Endothelial cell of umbilical vein (primary cell): ENCODE measurements at regions not wholly inside any gene's neighbourhood (a gene's known extent, or its start where the extent isn't known, plus 50 kb on each side); places are given as distances from the start of the nearest gene placed in this dataset.
"Not testable (repeated sequence)": the region's sequence is repeated elsewhere in the genome, so short reads cannot be mapped to it uniquely, and the experiment has no call there.

Source experiments
- BruUV-seq: library from RNA; stranded (reverse); fragments of 400-500 nt; replicated peaks from 2 replicates; lab custom pipeline; 2021; lab: Mats Ljungman, UMichigan
- CTCF ChIA-PET: fragments of 300-600, 350-600 bp; sonication (Branson Sonifier 250); formaldehyde crosslinking; loops from one replicate; lab custom pipeline; 2021; ENCODE audit warnings: antibody characterized with exemption, inconsistent platforms; lab: Charles Lee
- POLR2A ChIA-PET: fragments of 300-600, 350-600 bp; sonication (Branson Sonifier 250); formaldehyde crosslinking; loops from one replicate; lab custom pipeline; 2021; ENCODE audit warnings: antibody characterized with exemption, inconsistent platforms; lab: Charles Lee
- DNase-seq: peaks from one replicate; pipeline ENCODE4 v3.0.0-alpha.2; 2011; ENCODE audit warnings: low read depth, low spot score
- FAIRE-seq: peaks from 2 replicates; lab custom pipeline; 2011; peaks lifted over from hg19 to GRCh38; lab: Jason Lieb, UNC
- H2AFZ ChIP-seq: 2 replicates; pipeline ENCODE4 v1.6.0; 2012; ENCODE audit warnings: low read depth, low read length, control low read depth, inconsistent platforms
- H3K27ac ChIP-seq: 2 replicates; pipeline ENCODE4 v1.5.1; 2011; ENCODE audit warnings: low read depth, mild to moderate bottlenecking, control low read depth, low read length, moderate library complexity; ENCODE audit not compliant: insufficient read depth
- H3K27me3 ChIP-seq, 2 experiments: 2 replicates each; pipeline versions ENCODE4 v1.6.0 to v1.6.1; 2011; ENCODE audit warnings: low read length in 2 of 2, mixed read lengths in 1 of 2; ENCODE audit not compliant: control insufficient read depth in 2 of 2, insufficient read depth in 2 of 2
- H3K36me3 ChIP-seq, 2 experiments: 2 replicates in 1 of 2; 3 replicates in 1 of 2; pipeline ENCODE4 v1.5.1; 2011; ENCODE audit warnings: low read length in 2 of 2, mild to moderate bottlenecking in 1 of 2, moderate library complexity in 1 of 2; ENCODE audit not compliant: control insufficient read depth in 2 of 2, insufficient read depth in 2 of 2; ENCODE audit errors: extremely low read depth in 1 of 2
- H3K4me1 ChIP-seq: 3 replicates; pipeline ENCODE4 v1.5.1; 2011; ENCODE audit warnings: mild to moderate bottlenecking, low read length; ENCODE audit not compliant: control insufficient read depth, insufficient read depth; ENCODE audit errors: extremely low read depth
- H3K4me2 ChIP-seq: 2 replicates; pipeline ENCODE4 v1.6.1; 2011; ENCODE audit warnings: low read length, control low read depth, mixed read lengths; ENCODE audit not compliant: insufficient read depth
- H3K4me3 ChIP-seq, 3 experiments: fragments of 200-600 bp in 1 of 3; sonication (generic), shearing (Covaris generic) in 1 of 3; replicated peaks in 1 of 3; 2 replicates each; pipeline ENCODE4 v1.5.1; 2011 to 2016; ENCODE audit warnings: control low read depth in 3 of 3, low read length in 3 of 3, mild to moderate bottlenecking in 2 of 3, inconsistent platforms in 1 of 3, low read depth in 1 of 3, moderate library complexity in 1 of 3; ENCODE audit not compliant: insufficient read depth in 1 of 3
- H3K79me2 ChIP-seq: 2 replicates; pipeline ENCODE4 v1.6.0; 2012; ENCODE audit warnings: low read length, inconsistent platforms; ENCODE audit not compliant: control insufficient read depth, insufficient read depth
- H3K9ac ChIP-seq: replicated peaks from 2 replicates; pipeline ENCODE3; 2011; ENCODE audit warnings: low read length, control low read depth; ENCODE audit not compliant: insufficient read depth; ENCODE audit errors: extremely low read depth
- H3K9me1 ChIP-seq: replicated peaks from 3 replicates; pipeline ENCODE4 v1.6.0; 2011; ENCODE audit warnings: mild to moderate bottlenecking, low read length; ENCODE audit not compliant: control insufficient read depth, insufficient read depth; ENCODE audit errors: extremely low read depth
- H3K9me3 ChIP-seq: replicated peaks from 2 replicates; pipeline ENCODE4 v1.5.1; 2012; ENCODE audit warnings: low read length, inconsistent platforms; ENCODE audit not compliant: control insufficient read depth, insufficient read depth
- H4K20me1 ChIP-seq: replicated peaks from 2 replicates; pipeline ENCODE3; 2011; ENCODE audit warnings: mild to moderate bottlenecking, low read length; ENCODE audit not compliant: control insufficient read depth, insufficient read depth; ENCODE audit errors: extremely low read depth
- dilution Hi-C: fragments of 300-500 bp; cut with MboI; formaldehyde crosslinking; loops from one replicate; pipeline ENCODE4 v1.15.0; 2019; ENCODE audit warnings: low sequenced_read_pairs; ENCODE audit not compliant: extremely low pct_ligation_motif_present
- intact Hi-C: fragments of 100-400 bp; cut with micrococcal nuclease; formaldehyde crosslinking; loops from one replicate; pipeline ENCODE4 v1.10.0; 2022

DNA sequence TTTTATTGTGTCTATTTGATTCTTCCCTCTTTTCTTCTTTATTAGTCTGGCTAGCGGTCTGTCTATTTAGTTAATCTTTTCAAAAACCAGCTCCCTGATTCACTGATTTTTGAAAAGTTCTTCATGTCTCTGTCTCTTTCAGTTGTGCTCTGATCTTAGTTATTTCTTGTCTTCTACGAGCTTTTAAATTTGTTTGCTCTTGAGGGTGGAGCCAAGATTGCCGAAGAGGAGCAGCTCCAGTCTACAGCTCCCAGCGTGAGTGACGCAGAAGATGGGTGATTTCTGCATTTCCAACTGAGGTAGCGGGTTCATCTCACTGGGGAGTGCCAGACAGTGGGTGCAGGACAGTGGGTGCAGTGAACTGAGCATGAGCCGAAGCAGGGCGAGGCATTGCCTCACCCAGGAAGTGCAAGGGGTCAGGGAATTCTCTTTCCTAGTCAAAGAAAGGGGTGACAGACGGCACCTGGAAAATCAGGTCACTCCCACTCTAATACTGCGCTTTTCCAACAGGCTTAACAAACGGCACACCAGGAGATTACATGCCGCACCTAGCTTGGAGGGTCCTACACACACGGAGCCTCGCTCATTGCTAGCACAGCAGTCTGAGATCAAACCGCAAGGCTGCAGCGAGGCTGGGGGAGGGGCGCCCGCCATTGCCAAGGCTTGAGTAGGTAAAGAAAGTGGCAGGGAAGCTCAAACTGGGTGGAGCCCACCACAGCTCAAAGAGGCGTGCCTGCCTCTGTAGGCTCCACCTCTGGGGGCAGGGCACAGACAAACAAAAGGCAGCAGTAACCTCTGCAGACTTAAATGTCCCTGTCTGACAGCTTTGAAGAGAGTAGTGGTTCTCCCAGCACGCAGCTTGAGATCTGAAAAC is 220.6 kb upstream of the IRAK1BP1 start:
- H3K9me1 ChIP-seq, H4K20me1 ChIP-seq, H3K9ac ChIP-seq, H3K4me2 ChIP-seq, intact Hi-C loops, dilution Hi-C loops, H3K27ac ChIP-seq, DNase-seq, H3K79me2 ChIP-seq, H3K27me3 ChIP-seq, BruUV-seq, FAIRE-seq, H2AFZ ChIP-seq, H3K9me3 ChIP-seq, H3K36me3 ChIP-seq, H3K4me3 ChIP-seq, POLR2A ChIA-PET, H3K4me1 ChIP-seq: not testable (repeated sequence)
- CTCF ChIA-PET = interaction anchor here (1.4 kb wide), 1 partner anchor 10 kb away, joined by 3 read pairs; no protein-coding TSS in a partner anchor

DNA sequence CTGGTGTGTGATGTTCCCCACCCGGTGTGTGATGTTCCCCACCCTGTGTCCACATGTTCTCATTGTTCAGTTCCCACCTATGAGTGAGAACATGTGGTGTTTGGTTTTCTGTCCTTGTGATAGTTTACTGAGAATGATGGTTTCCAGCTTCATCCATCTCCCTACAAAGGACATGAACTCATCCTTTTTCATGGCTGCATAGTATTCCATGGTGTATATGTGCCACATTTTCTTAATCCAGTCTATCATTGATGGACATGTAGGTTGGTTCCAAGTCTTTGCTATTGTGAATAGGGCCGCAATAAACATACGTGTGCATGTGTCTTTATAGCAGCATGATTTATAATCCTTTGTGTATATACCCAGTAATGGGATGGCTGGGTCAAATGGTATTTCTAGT is 201.5 kb upstream of the IRAK1BP1 start:
- H4K20me1 ChIP-seq, H3K4me2 ChIP-seq, H3K4me3 ChIP-seq, H3K27me3 ChIP-seq, H3K9me3 ChIP-seq, CTCF ChIA-PET, H3K27ac ChIP-seq, BruUV-seq, H3K79me2 ChIP-seq, H3K36me3 ChIP-seq, intact Hi-C loops, H3K9ac ChIP-seq, POLR2A ChIA-PET, H3K4me1 ChIP-seq, dilution Hi-C loops, FAIRE-seq, H3K9me1 ChIP-seq, H2AFZ ChIP-seq, DNase-seq: not testable (repeated sequence)
